ENCODE measurements at regions not wholly inside any gene's neighbourhood (a gene's known extent, or its start where the extent isn't known, plus 50 kb on each side); places are given as distances from the start of the nearest gene placed in this dataset.

DNA sequence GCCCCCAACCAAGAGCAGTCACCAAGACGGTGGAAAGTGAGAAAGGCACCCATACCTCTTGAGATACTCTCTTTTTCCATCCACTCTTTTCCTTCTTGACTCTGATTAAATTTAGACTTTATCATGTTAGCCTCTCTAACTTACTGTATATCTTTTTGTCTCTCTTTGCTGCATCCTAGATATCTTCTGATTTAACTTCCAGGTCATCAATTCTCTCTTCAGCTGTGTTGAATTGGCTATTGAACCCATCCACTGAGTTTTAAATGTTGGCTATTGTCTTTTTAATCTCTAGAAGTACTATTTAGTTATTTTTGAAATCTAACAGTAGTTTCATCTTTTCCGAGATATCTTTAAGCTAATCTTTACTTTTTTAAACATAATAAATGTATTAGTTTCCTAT, 78.3 kb upstream of the MBOAT2 start:
- no peak for DNase-seq (ENCODE audit: low spot score)

DNA sequence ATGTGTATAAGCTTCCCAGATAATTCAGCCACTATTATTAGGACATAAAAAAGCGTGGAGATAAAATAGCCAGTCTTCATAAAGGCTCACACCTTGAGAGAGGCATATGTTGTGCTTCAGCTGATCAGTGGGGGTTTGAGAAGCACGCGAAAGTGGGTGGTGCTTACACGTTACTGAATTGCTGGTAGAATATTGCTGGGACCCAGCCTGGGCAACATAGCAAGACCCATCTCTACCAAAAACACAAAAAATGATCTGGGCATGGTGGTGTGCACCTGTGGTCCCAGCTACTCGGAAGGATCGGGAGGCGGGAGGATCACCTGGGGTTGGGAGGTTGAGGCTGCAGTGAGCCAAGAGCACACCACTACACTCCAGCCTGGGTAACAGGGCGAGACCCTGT, 74.9 kb upstream of the MBOAT2 start:
- no peak for DNase-seq (ENCODE audit: low spot score)

DNA sequence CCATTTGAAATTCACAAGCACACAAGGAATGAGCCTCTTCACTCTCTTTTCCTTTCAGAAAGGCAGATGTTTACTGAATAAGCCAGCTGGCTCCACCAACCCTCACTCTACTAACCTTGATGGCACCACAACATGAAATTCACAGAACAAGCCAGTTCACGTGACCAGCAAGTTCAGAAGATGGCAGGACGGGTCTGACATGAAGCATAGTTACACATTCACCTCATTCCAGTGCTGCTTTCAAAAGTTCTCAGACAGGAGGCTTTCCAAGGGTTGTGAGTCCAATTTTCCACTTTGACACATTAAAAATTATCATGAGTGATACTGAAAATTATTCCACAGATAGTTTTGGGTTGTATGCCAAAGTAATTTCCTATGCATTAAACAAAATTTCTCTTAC, 74.2 kb upstream of the MBOAT2 start:
- DNase-seq (ENCODE audit: low spot score) = no peak

DNA sequence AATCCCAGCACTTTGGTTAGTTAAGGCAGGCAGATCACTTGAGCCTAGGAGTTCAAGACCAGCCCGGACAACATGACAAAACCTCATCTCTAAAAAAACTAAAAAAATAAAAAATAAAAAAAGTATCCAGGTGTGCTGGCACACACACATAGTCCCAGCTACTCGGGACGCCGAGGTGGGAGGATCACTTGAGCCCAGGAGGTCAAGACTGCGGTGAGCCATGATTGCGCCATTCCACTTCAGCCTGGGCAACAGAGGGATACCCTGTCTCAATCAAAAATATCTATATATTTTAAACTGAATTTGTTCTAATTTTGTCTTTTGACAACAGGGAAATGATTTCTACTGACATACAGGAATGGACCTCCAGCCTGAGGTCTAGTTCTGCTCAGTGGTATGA, 73.3 kb upstream of the MBOAT2 start:
- DNase-seq (ENCODE audit: low spot score) = no peak

DNA sequence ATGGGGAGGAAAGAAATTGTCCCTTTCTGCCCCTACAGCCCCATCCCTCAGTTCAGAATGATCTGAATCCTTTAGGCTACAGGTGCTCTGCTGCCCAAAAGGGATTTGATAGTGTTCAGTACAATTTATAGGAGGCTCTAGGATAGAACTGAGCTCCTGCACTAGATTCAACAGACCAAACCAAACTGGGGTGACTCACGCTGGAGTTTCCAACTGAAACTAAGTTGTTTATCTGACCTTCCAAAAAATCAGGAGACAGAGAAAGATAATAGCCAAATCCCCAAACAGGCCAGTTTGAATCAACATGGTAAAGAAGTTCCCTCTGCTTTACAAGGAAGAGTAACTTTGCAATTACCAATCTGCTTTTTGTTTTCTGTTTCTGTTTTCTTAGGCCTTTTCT, 72.7 kb upstream of the MBOAT2 start:
- DNase-seq (ENCODE audit: low spot score) = no peak

DNA sequence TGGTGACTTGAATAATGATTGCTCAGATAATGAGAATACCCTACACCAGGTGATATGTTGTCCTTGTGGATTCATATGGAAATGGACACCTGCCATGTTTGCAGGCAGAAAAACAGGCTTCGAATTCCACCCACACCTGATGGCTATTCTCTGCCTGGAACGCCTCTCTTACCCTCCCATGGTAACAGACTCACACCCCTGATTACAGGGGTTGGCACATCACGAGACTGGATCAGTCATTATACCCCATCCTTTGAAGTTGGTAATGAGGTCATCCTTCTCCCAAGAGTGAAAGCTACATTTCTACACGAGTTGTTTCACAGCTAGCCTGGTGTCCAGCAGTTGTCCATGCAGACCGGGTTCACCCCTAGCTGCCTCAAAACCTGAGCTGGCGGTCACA, 71.4 kb upstream of the MBOAT2 start:
- DNase-seq (ENCODE audit: low spot score) = no peak

DNA sequence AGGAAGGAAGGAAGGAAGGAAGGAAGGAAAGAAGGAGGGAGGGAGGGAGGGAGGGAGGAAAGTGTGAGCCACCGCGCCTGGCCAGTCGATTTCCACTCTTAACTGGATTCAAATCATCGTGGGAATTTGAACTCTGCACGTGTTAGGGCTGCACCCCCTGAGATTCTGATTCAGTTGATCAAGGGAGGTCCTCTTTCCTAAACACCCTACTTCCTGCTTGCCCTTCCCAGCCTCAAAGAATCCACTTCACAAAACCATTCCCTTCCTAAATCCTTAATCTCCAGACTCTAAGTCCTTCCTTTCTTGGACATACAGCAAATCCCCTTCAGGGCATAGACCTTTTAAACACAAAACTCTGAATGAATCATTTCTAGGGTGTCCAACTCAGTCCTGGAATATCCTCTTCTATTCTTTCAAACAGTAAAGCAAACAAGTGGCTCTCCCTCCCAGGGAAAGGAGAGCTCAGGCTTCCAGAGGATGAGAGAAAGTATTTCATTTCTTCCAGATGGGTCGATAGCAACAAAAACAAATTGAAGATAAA, 68.2 kb upstream of the MBOAT2 start:
- DNase-seq (ENCODE audit: low spot score) = no peak

DNA sequence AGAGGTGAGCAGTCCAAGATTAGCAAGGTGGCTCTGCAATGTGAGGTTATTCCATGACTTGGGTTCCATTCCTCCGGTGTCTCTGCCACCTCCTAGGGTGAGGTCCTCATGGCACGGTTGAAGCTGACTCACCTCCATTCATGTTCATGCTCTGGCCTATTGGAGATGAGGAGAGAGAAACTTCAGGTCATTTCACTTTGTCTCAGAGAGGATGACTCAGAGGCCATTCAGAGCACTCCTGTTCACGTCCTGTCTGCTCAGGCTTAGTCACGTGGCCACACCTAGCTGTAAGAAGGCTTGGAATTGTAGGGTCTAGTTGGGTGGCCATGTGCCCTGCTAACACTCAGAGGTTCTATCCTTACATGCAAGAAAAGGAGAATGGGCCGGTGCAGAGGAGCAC, 67.5 kb upstream of the MBOAT2 start:
- DNase-seq (ENCODE audit: low spot score) = peak; percentile 25

DNA sequence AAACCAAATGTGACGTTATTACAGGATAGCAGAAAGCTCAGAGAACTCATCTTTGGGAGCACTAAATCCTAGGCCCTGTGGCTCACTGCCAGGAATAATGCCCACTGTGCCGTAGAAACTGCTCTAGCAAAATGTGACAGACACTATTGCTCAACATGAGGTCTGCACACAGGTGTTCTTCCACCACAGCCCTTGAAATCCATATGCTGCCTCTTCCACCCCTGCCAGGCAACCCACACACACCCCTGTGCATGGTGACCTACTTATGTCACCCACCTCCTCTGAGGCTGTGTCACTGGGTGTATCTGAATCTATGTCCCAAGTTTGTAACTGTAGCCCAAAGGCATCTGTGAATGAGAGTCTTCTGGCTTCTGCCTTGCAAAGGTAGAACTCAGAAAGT, 66.1 kb upstream of the MBOAT2 start:
- DNase-seq (ENCODE audit: low spot score) = no peak

DNA sequence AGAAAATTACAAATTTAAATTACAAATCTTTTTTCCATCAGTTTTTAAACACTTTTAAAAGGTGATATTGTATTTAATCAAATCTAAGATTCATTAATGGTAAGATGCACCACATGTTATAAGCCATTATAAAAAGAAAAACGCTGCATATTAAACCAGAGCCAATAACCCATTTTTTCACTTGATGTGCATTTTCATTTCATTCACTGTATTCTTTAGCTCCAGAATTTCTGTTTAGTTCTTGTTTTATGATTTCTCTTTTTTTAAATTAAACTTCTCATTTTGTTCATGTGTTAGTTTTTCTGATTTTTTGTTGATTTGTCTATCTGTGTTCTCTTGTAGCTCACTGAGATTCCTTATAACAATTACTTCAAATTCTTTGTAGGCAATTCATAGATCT, 62.4 kb upstream of the MBOAT2 start:
- no peak for DNase-seq (ENCODE audit: low spot score)

DNA sequence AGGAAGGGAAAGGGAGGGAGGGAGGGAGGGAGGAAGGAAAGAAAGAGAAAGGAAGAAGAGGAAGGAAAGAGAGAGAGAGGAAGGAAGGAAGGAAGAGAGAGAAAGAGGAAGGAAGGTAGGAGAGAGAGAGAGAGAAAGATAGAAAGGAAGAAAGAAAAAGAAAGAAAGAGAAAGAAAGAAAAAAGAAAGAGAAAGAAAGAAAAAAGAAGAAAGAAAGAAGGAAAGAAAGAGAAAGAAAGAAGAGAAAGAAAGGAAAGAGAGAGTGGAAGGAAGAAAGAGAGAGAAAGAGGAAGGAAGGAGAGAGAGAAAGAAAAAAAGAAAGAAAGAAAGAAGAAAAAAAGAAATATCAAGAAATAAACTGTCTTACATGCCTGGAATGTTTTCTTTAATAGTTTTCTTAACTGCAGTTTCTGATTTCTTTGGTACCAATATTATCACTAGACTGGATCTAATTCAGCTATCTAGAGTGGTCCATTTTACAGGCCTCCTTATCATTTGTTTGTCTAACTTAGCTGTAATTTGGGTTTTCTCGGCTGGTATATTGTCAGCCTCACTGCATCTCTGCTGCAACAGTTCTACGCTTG, 59.6 kb upstream of the MBOAT2 start:
- DNase-seq (ENCODE audit: low spot score) = no peak

DNA sequence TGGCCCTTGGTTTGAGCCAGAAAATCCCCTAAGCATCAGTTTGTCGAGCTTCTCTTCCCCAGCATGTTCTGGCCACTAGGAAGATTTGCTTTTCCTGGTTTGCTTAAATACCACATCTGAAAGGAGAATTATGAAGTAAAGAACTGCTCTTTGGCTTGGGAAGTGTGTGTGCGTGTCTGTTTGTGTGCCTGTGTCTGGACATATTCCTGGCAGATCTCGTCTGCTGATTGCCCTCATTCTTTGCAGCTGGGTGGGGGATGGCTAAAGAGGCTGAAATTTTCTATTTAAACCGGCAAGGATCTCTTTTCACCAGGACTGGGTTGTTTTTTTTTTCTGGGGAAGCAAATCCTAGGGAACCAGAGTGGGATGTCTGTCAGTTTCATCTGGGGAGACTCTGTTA, 57.3 kb upstream of the MBOAT2 start:
- no peak for DNase-seq (ENCODE audit: low spot score)

DNA sequence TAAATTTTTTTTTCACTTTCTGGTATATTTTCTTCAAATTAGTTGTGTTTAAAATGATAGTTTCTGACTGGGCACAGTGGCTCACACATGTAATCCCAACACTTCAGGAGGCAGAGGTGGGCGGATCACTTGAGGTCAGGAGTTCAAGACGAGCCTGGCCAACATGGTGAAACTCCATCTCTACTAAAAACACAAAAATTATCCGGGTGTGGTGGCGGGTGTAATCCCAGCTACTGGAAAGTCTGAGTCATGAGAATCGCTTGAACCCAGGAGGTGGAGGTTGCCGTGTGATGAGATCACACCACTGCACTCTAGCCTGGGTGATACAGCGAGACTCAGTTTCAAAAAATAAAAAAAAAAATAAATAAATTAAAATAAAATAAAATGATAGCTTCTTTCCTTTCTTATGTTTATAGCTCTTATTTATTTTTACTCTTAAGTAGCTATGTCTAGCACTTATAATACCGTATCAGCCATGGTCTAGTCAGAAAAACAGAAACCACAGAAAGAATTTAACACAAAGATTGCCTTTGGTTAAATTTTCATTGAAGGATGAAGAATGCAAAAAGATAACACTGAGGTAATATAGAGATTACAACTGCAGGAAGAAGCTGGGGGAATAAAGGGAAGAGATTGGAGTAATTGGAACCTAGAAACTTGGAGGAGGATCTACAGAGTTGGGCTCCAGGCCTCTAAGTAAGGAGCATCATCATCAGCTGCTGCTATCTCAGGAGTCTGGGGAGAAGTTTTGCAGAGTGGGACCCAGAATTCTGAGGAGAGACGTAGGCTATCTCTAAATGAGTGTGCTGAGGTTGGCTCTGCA, 54.7 kb upstream of the MBOAT2 start:
- DNase-seq (ENCODE audit: low spot score) = no peak

DNA sequence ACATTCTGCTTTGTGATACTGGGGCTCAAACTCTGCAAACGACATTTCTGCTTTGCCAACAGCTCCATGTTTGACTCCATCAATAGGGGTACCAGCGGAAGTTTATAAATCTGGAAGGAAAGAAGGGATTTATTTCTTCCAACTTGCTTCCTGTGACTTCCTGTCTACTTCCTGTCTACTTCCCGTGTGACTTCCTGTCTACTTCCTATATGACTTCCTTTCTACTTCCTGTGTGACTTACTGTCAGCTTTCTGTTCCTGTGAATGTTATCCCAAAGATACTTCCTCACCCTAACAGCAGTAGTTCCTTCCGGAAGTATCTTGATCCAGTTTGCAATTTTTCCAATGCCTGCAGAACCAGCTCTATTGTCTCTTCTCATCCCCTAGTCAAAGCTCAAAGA, 52.0 kb upstream of the MBOAT2 start:
- DNase-seq (ENCODE audit: low spot score) = no peak

DNA sequence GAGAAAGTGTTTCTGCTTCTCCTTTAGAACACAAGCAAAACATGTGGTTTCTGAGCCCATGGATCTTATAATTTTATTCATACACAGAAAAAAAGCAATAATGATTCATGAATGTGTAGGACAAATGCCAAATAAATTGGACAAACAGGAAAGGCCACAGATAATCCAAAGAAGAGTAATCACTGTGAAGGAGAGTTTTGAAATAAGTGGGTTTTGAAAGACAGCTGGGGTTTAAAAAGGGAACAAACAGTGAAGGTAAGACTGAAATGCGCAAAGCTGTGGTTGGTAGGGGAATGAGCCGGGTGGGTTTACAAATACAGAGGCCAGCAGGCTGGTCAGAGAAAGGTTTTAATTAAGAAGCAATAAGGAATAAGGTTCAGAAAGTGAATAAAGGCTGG, 50.0 kb upstream of the MBOAT2 start:
- no peak for DNase-seq (ENCODE audit: low spot score)

All from AG08396 (cell line).